T-helper 2 cell treated with Interferon-gamma antibody and Interleukin-4, amounts not matched to agents 5 μg/mL and 100 μg/mL, for 36 hours (primary cell): ENCODE measurements at regions not wholly inside any gene's neighbourhood (a gene's known extent, or its start where the extent isn't known, plus 50 kb on each side); places are given as distances from the start of the nearest gene placed in this dataset.
"Not testable (repeated sequence)": the region's sequence is repeated elsewhere in the genome, so short reads cannot be mapped to it uniquely, and the experiment has no call there.

ENCODE experiments used
- DNase-seq: peaks from one replicate; pipeline ENCODE4 v3.0.0; 2021; ENCODE audit warnings: low spot score
- H3K27ac Mint-ChIP-seq: one replicate; pipeline ENCODE4 v1.8.0; 2021; ENCODE audit warnings: mild to moderate bottlenecking, mixed read lengths
- H3K27me3 Mint-ChIP-seq: one replicate; pipeline ENCODE4 v1.8.0; 2021; ENCODE audit warnings: low read depth, mixed read lengths
- H3K36me3 Mint-ChIP-seq: one replicate; pipeline ENCODE4 v1.8.0; 2021; ENCODE audit warnings: low read depth, mixed read lengths
- H3K4me1 Mint-ChIP-seq: one replicate; pipeline ENCODE4 v1.8.0; 2021; ENCODE audit warnings: low read depth, mixed read lengths
- H3K4me3 Mint-ChIP-seq: one replicate; pipeline ENCODE4 v1.8.0; 2022; ENCODE audit warnings: mild to moderate bottlenecking, moderate library complexity, mixed read lengths
- H3K9me3 Mint-ChIP-seq: one replicate; pipeline ENCODE4 v1.8.0; 2021; ENCODE audit warnings: mixed read lengths

- H3K27me3 Mint-ChIP-seq = peaks cover 4% of the 10 kb centered on the region
- no peak overlapping the region for H3K27ac Mint-ChIP-seq
- H3K9me3 Mint-ChIP-seq = no peaks in the 10 kb centered on the region
- no peak for DNase-seq
- no peaks in the 10 kb centered on the region for H3K4me1 Mint-ChIP-seq
- no peak overlapping the region for H3K4me3 Mint-ChIP-seq
- no peaks in the 10 kb centered on the region for H3K36me3 Mint-ChIP-seq
These were observed 584.4 kb upstream of the AMELY start for GRCh38 chrY:7496001-7496400.

GRCh38 chrY:7484455-7485285, 573.1 kb upstream of the AMELY start:
- not testable (repeated sequence) for H3K27ac Mint-ChIP-seq, H3K36me3 Mint-ChIP-seq, H3K4me3 Mint-ChIP-seq, H3K9me3 Mint-ChIP-seq, H3K27me3 Mint-ChIP-seq, DNase-seq, H3K4me1 Mint-ChIP-seq

DNA sequence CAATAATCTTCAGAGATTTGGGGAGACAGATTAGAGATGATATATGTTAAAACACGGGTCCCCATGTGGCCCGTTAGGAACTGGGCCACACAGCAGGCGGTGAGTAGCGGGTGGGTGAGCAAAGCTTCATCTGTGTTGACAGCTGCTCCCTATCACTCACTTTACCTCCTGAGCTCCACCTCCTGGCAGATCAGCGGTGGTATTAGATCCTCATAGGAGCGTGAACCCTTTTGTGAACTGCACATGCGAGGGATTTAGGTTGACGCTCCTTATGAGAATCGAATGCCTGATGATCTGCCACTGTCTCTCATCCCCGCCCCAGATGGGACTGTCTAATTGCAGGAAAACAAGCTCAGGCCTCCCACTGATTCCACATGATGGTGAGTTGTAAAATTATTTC, 560.4 kb upstream of the AMELY start:
- DNase-seq = no peak
- no peak overlapping the region for H3K27ac Mint-ChIP-seq
- peaks cover 12% of the 10 kb centered on the region for H3K9me3 Mint-ChIP-seq
- H3K27me3 Mint-ChIP-seq = no peaks in the 10 kb centered on the region
- peaks cover 1% of the 10 kb centered on the region for H3K36me3 Mint-ChIP-seq
- H3K4me3 Mint-ChIP-seq = no peak overlapping the region
- peaks cover 10% of the 10 kb centered on the region for H3K4me1 Mint-ChIP-seq

- no peak for DNase-seq
- Mint-ChIP-seq H3K4me1 (peaks cover 9% of the 10 kb centered on the region), H3K36me3 (no peaks in the 10 kb centered on the region), H3K9me3 (no peaks in the 10 kb centered on the region), H3K27ac (no peak overlapping the region), H3K27me3 (no peaks in the 10 kb centered on the region), H3K4me3 (no peak overlapping the region)
These were observed 558.5 kb upstream of the AMELY start for GRCh38 chrY:7470037-7470436.

- Mint-ChIP-seq H3K4me1 (peaks cover 3% of the 10 kb centered on the region), H3K36me3 (no peaks in the 10 kb centered on the region), H3K27ac (no peak overlapping the region), H3K4me3 (no peak overlapping the region), H3K9me3 (no peaks in the 10 kb centered on the region), H3K27me3 (no peaks in the 10 kb centered on the region)
- no peak for DNase-seq
These were observed 557.6 kb upstream of the AMELY start for GRCh38 chrY:7468951-7469745.

DNA sequence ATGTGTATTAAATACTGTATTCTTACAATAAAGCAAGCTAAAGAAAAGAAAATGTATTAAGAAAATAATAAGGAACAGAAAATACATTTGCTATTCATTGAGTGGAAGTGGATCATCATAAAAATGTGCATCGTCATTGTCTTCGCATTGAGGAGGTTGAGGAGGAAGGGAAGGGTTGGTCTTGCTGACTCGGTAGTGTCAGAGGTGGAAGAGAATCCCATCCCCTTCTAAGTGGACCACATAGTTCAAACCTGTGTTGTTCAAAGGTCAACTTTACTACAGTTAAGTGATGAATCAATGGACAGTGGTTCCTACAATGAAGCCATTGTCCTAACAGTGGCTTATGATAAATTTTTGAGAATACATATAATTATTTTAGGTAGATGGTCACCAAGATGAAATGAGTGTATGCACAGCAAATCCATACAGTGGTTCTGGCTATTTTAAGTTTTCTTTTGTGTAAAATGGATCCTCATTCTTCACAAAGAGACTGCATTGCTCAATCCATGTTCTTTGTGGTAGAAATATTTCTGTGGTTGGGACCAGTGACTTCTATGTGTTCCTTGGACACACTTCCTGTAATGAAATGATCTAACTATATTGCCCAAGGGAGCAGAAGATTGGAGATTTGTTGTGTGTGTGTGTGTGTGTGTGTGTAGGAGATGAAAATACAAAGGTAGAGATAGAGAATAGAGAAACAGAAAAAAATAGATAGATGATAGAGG, 556.4 kb upstream of the AMELY start:
- Mint-ChIP-seq H3K27ac (no peak overlapping the region), H3K27me3 (no peaks in the 10 kb centered on the region), H3K9me3 (no peaks in the 10 kb centered on the region), H3K4me3 (no peak overlapping the region), H3K4me1 (peaks cover 3% of the 10 kb centered on the region), H3K36me3 (no peaks in the 10 kb centered on the region)
- no peak for DNase-seq

DNA sequence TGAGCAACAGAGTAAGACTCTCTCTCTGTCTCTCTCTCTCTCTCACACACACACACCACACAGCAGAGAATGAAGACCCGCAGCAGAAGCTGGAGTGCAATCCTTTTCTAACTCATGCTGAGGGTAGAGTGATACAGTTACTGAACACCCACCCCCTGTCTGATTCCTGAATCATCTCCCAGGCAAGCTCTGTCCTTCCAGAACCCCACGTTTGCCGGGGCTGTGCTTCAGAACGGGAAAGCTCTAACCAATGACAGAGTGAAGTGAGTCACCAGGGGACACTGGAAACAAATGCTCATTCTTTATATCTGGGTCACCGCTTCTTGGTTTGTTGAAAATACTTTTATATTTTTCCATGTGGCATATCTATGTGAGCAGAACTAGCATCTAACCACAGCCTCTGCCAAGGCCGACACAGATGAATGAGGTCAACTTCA, 553.7 kb upstream of the AMELY start:
- Mint-ChIP-seq H3K27me3 (no peaks in the 10 kb centered on the region), H3K9me3 (no peaks in the 10 kb centered on the region), H3K4me1 (peaks cover 3% of the 10 kb centered on the region), H3K27ac (no peak overlapping the region), H3K4me3 (no peak overlapping the region), H3K36me3 (no peaks in the 10 kb centered on the region)
- DNase-seq = peak; percentile 44

DNA sequence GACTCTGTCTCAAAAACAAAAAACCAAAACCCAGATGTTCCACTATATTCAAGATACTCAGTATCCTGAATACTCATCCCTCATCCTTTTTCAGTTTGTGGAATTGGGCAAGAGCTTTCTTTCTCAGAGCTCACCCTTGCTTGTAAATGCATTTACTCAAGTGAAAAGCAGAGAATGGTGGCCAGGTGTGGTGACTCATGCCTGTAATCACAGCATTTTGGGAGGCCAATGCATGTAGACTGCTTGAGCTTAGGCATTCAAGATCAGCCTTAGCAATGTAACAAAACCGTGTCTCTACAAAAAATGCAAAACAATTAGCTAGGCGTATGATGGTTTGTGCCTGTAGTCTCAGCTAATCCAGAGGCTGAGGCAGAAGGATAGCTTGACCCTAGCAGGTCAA, 553.2 kb upstream of the AMELY start:
- H3K36me3 Mint-ChIP-seq = peaks cover under 1% of the 10 kb centered on the region
- H3K9me3 Mint-ChIP-seq = peaks cover 3% of the 10 kb centered on the region
- H3K4me1 Mint-ChIP-seq = peaks cover 3% of the 10 kb centered on the region
- no peak for DNase-seq
- no peak overlapping the region for H3K4me3 Mint-ChIP-seq
- peaks cover under 1% of the 10 kb centered on the region for H3K27me3 Mint-ChIP-seq
- H3K27ac Mint-ChIP-seq = no peak overlapping the region

- no peak for DNase-seq
- Mint-ChIP-seq H3K4me3 (no peak overlapping the region), H3K27ac (no peak overlapping the region), H3K27me3 (peaks cover 2% of the 10 kb centered on the region), H3K9me3 (peaks cover 5% of the 10 kb centered on the region), H3K36me3 (peaks cover 1% of the 10 kb centered on the region), H3K4me1 (peaks cover 3% of the 10 kb centered on the region)
These were observed 552.2 kb upstream of the AMELY start for GRCh38 chrY:7463711-7464110.

DNA sequence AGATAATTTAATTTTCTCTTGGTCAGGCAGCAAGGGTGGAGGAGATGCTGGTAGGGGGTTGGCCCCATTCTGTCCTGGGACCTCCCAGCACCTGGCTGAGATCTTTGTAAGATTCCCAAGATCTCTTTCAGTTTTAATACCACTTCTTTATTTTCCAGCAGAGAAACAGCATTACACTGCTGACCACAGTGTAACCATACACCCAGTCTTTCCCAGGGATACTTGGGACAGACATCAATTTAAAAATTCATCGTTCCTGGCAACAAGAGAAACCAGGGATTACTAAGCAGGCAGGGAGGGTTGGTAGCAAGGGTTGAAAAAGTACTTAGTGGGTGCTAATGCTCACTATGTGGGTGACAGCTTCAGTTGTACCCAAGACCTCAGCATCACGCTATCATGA, 551.6 kb upstream of the AMELY start:
- no peak for DNase-seq
- peaks cover 5% of the 10 kb centered on the region for H3K9me3 Mint-ChIP-seq
- peaks cover 1% of the 10 kb centered on the region for H3K36me3 Mint-ChIP-seq

GRCh38 chrY:7462657-7463056, 551.1 kb upstream of the AMELY start:
- H3K27ac Mint-ChIP-seq = no peak overlapping the region
- peaks cover 2% of the 10 kb centered on the region for H3K27me3 Mint-ChIP-seq
- DNase-seq = no peak
- no peak overlapping the region for H3K4me3 Mint-ChIP-seq
- peaks cover 5% of the 10 kb centered on the region for H3K9me3 Mint-ChIP-seq
- H3K4me1 Mint-ChIP-seq = peaks cover 3% of the 10 kb centered on the region
- H3K36me3 Mint-ChIP-seq = peaks cover 1% of the 10 kb centered on the region

More for the DNA sequence above, 551.6 kb upstream of the AMELY start:
- no peak overlapping the region for H3K27ac Mint-ChIP-seq
- H3K4me3 Mint-ChIP-seq = no peak overlapping the region
- peaks cover 2% of the 10 kb centered on the region for H3K27me3 Mint-ChIP-seq
- peaks cover 3% of the 10 kb centered on the region for H3K4me1 Mint-ChIP-seq

- Mint-ChIP-seq H3K9me3 (peaks cover 5% of the 10 kb centered on the region), H3K27ac (no peak overlapping the region)
These were observed 550.4 kb upstream of the AMELY start for GRCh38 chrY:7461873-7462525.

GRCh38 chrY:7459802-7460201, 548.2 kb upstream of the AMELY start:
- no peak overlapping the region for H3K27ac Mint-ChIP-seq
- peaks cover 1% of the 10 kb centered on the region for H3K36me3 Mint-ChIP-seq
- DNase-seq = no peak
- H3K27me3 Mint-ChIP-seq = peaks cover 2% of the 10 kb centered on the region
- no peaks in the 10 kb centered on the region for H3K4me1 Mint-ChIP-seq
- no peak overlapping the region for H3K4me3 Mint-ChIP-seq
- peaks cover 5% of the 10 kb centered on the region for H3K9me3 Mint-ChIP-seq

More at GRCh38 chrY:7461873-7462525, 550.4 kb upstream of the AMELY start:
- Mint-ChIP-seq H3K27me3 (peaks cover 2% of the 10 kb centered on the region), H3K36me3 (peaks cover 1% of the 10 kb centered on the region), H3K4me1 (peaks cover 3% of the 10 kb centered on the region), H3K4me3 (no peak overlapping the region)
- no peak for DNase-seq
